Iris pigment epithelial cell (primary cell): ENCODE measurements at regions not wholly inside any gene's neighbourhood (a gene's known extent, or its start where the extent isn't known, plus 50 kb on each side); places are given as distances from the start of the nearest gene placed in this dataset.
A peak's percentile ranks its signal among the peaks of the same experiment; 100 is the strongest.

Experiments used
- DNase-seq: peaks from one replicate; pipeline ENCODE4 v3.0.0-alpha.2; 2011; ENCODE audit warnings: low read depth

DNA sequence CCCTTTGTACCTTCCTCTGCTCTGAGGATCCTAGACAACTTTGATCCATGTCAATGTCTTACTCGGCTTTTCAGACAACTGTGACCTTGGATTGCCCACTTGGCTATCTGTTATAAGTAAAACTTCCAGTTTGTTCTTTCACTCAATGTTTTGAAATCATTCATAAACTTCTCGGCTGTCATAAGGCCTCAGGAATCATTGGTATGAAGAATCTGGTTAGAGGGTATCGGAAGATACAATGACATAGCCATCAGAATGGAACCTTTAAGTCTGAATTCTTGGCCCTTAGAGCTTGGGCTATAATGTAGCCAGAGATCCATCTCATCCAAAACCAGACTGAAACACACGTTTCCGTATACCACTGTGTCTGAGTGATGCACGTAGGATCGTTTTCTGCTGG is 59.0 kb upstream of the WDR1 start:
- peak; percentile 20 for DNase-seq

DNA sequence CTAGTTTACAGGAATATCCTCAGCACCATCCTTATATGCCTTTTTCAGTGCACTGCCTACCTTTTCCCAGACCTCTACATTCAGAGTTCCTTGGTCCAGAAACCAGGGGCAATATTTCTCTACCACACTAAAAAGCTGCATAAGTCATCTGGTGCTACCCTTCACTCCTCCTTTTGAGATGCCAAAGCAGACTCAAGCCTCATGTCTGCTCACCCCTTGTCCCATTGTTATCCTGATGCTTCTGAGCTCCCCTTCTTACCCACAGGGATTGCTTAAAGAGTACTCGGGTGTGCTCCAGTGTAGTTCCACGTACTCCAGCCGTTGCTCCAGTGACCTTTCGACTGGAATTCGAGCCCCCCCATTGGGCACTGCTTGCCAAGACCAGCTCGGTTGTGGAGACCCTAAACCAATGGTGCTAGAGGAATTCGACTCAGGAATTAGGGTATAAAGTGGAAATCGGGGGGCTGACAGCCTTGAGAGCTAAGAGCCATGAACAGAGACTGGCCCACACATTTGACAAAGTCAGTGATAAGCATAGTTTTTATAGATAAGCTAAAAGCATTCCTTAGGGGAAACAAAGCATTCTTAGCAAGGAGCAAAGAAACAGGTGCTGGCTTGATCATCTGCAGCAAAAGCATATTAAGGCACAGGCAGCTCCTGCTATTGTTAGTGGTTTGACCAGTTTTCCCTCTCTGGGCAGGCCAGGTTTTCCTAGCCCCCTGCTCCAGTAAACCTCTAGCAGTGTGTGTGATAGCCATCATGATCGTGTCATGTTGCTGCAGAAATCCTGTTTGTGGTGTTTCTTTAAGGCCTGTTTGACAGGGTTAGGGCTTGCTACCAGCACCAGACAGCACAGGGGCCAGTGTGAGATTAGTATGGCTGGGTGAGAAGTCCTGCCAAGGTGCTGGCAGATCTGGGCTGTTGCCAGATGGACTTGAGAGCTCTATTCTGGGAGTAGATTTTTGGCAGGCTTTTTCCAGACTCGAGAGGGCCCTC is 57.5 kb upstream of the WDR1 start:
- DNase-seq: no peak

DNA sequence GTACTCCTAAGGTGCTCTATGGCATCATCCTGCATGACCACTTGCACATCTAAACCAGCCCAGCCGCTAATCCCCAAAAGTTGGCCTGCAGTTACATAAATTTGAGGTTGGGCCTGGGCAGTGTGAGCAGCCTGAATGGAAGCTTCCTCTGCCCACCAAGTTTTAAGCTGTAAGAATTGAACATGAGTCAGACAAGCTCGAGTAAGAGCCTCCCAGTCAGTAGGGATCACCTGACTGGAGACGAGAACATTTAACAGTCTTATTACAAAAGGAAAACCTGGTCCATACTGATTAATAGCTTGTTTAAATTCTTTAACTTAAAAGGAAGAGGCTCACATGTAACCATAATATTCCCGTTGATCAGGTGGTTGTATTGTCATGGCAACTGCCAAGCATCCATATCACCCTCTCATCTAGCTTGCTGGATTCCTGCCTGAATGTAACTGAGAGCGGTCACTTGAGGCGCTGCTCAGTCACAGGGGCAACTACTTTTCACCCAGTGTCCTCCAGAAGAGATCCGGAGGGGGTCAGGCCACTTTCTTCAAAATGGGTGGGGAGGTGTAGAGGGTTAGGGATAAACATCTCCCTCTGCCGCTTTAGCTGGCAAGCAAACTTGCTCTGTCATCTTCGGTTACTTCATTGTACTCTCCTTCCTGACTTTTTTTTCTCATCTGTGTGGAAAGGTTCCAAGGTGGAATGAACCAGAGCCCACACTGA is 56.6 kb upstream of the WDR1 start:
- peak; percentile 20 for DNase-seq

DNA sequence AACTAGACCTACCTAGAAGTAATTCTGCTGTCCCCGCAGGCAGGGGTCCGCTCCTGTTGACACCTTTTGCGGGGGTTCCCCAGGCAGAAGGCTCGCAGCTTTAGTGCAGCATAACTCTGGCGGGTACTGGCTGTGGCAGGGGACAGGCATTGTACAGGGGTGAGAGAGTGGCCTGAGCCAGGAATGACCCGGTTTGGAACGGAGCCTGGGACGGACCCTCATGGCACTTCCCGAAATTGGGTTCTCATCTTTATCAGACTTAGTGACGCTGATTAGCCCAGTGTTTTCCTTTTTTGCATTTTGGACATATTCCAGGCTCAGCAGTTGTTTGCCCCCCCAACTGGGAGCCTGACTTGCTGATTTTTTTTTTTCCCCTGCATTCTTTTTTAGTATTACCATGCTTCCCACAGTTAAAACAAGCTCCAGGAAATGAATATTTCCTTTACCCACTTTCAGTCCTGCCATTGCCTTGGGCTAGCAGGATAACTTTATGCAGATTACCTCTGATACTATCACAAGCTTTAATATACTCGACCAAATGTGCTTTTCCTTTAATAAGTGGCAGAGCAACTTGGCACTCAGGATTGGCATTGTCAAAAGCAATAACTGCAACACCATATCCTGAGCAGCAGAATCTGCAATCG is 55.8 kb upstream of the WDR1 start:
- no peak for DNase-seq

DNA sequence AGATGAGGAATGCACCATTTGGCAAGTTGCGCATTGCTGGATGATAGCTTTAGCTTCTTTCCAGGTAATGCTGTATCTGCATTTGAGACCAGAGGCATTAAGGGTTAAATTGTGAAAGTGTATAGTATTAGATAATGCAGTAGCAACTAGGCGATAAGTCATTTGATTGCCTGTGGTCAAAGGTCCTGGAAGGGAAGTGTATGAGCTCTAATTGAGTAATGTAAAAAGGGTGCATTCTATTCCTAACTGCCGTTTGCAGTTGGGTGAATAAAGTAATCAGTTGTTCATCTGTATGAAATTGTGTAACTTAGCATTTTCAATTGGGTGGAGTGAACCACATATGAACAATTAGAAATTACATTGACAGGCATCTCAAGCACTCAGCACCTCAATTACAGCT is 54.5 kb upstream of the WDR1 start:
- no peak for DNase-seq

DNA sequence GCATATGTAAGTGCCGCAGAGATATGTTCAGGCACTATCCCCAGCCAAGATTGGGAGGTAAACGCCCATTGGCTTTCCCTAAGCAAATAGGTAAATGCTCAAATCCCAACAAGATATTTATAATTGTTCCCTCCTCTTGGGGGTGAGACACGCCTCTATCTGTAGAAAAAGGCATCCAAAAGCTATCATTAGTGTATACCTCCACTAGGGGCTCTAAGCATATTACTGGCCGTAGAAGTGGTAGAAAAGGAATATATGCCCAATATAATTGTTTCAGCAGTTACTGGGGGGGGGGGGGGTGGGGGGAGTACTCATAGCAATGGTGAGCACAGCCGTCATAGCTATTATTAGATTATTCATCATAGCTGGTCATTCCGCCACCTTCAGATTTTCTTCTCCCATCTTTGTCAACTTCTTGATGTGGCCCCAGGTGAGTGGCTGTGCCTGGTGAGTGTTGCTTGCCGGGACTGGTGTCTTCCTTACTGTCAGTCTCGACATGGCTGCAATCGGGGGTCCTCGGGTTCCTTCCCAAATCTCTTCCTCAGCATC is 53.3 kb upstream of the WDR1 start:
- no peak for DNase-seq

DNA sequence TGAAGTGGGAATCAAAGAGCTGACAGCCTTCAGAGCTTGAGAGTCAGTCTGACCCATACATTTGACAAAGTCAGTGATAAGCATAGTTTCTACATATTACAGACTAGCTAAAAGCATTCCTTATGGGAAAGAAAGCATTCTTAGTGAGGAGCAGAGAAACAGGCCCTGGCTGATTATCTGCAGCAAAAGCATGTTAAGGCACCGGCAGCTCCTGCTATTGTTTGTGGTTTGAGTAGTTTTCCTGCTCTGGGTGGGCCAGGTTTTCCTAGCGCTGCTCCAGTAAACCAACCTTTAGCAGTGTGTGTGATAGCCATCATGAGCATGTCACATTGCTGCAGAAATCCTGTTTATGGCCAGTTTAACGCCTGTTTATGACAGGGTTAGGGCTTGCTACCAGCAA is 51.6 kb upstream of the WDR1 start:
- DNase-seq: no peak

DNA sequence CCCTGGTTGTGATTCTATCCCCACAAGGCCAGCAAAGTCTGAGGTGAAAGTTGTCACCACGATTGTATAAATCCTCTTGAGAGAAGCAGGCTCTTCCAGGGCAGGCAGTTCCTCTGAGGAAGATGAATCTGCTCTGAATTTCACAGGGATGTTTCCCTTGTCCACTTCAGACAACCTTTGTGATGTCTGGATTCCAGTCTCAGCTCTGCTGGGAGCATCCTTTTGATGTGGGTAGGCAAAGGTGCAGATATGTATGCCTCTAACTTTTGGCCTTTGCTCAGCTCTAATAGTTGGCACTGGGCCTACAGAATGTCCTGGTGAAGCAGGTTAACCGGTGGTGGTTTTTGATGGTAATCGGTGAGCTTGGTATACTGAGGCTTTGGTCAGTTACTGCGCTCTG is 50.6 kb upstream of the WDR1 start:
- DNase-seq: no peak
